A549 (cell line): ENCODE measurements at regions not wholly inside any gene's neighbourhood (a gene's known extent, or its start where the extent isn't known, plus 50 kb on each side); places are given as distances from the start of the nearest gene placed in this dataset.

Experiments used
- ATAC-seq, 2 experiments: fragments of 200-7000 bp in 1 of 2; fragments of >200 bp in 1 of 2; cut with Nextera tagmentation in 1 of 2; cut with Tn5 transposase in 1 of 2; 3 replicates each; pipeline versions ENCODE4 v1.8.0 to v1.9.1; 2018 to 2020; ENCODE audit warnings: mild to moderate bottlenecking in 1 of 2, moderate library complexity in 1 of 2
- CTCF ChIA-PET: fragments of 300-600 bp; sonication (Branson Sonifier 250); formaldehyde crosslinking; extraction: SDS; loops from one replicate; lab custom pipeline; 2021; ENCODE audit warnings: antibody characterized with exemption, inconsistent platforms; lab: Yijun Ruan, JAX
- POLR2A ChIA-PET: fragments of 350-600 bp; formaldehyde crosslinking; extraction: SDS; loops from one replicate; lab custom pipeline; 2021; ENCODE audit warnings: antibody characterized with exemption, inconsistent platforms; lab: Yijun Ruan, JAX
- DNase-seq, 2 experiments: peaks; one replicate each; pipeline versions ENCODE4 v3.0.0 to v3.0.0-alpha.2; 2011 to 2016; ENCODE audit warnings: low read depth in 1 of 2, low spot score in 1 of 2
- FAIRE-seq: peaks from 2 replicates; lab custom pipeline; 2011; peaks lifted over from hg19 to GRCh38; lab: Jason Lieb, UNC
- H3K27ac ChIP-seq, 2 experiments: fragments of >200 bp; sonication (Bioruptor Twin); formaldehyde crosslinking; 3 replicates each; pipeline ENCODE4 v1.5.1; 2016 to 2017
- H3K4me1 ChIP-seq: fragments of >200 bp; sonication (Bioruptor Twin); formaldehyde crosslinking; 3 replicates; pipeline ENCODE4 v1.6.1; 2016
- H3K4me2 ChIP-seq: fragments of >200 bp; sonication (Bioruptor Twin); formaldehyde crosslinking; 3 replicates; pipeline ENCODE4 v1.6.1; 2016
- H3K4me3 ChIP-seq: fragments of >200 bp; sonication (Bioruptor Twin); formaldehyde crosslinking; 3 replicates; pipeline ENCODE4 v1.5.1; 2016
- H3K9me3 ChIP-seq: fragments of >200 bp; sonication (Bioruptor Twin); formaldehyde crosslinking; 3 replicates; pipeline ENCODE4 v1.6.1; 2016
- ATOH8 ChIP-seq: fragments of 250-450 bp; sonication (Bioruptor Pico); IDR thresholded peaks from 2 replicates; pipeline ENCODE4 v1.5.0; 2020; ENCODE audit warnings: low read depth, mild to moderate bottlenecking, moderate library complexity
- CTCF ChIP-seq: fragments of >200 bp; sonication (Bioruptor Twin); formaldehyde crosslinking; IDR thresholded peaks from 3 replicates; pipeline ENCODE4 v1.5.1; 2016
- FOXS1 ChIP-seq: fragments of 250-450 bp; sonication (Bioruptor Pico); IDR thresholded peaks from 2 replicates; pipeline ENCODE4 v1.5.0; 2020; ENCODE audit warnings: mild to moderate bottlenecking, moderate library complexity
- HEYL ChIP-seq: fragments of 250-450 bp; sonication (Bioruptor Pico); IDR thresholded peaks from 2 replicates; pipeline ENCODE4 v1.8.0; 2021; ENCODE audit warnings: mild to moderate bottlenecking, moderate library complexity
- HOXB5 ChIP-seq: fragments of 250-450 bp; sonication (Bioruptor Pico); IDR thresholded peaks from 2 replicates; pipeline ENCODE4 v1.5.0; 2020; ENCODE audit warnings: mild to moderate bottlenecking, moderate library complexity
- KDM1A ChIP-seq: fragments of 200-600 bp; sonication (generic); IDR thresholded peaks from 2 replicates; pipeline ENCODE4 v1.6.1; 2016; ENCODE audit warnings: low read depth, mild to moderate bottlenecking
- NPAS2 ChIP-seq: fragments of 250-450 bp; sonication (Bioruptor Pico); IDR thresholded peaks from 2 replicates; pipeline ENCODE4 v1.8.0; 2022; ENCODE audit warnings: mild to moderate bottlenecking, moderate library complexity, borderline replicate concordance
- RAD21 ChIP-seq, 2 experiments: fragments of >200 bp in 1 of 2; sonication (Bioruptor Twin) in 1 of 2; formaldehyde crosslinking in 1 of 2; IDR thresholded peaks in 1 of 2; conservative IDR thresholded peaks in 1 of 2; 2 replicates in 1 of 2; 3 replicates in 1 of 2; pipeline ENCODE4 v1.6.1; 2012 to 2018; ENCODE audit warnings: inconsistent platforms in 1 of 2
- RFX5 ChIP-seq: fragments of 450-650 bp; IDR thresholded peaks from 2 replicates; pipeline ENCODE4 v1.7.1; 2014; ENCODE audit warnings: antibody characterized with exemption, mild to moderate bottlenecking, moderate library complexity
- RNF2 ChIP-seq: fragments of 200-600 bp; sonication (generic); IDR thresholded peaks from 2 replicates; pipeline ENCODE4 v1.6.1; 2016; ENCODE audit warnings: low read depth, mild to moderate bottlenecking, antibody characterized with exemption, moderate library complexity, borderline replicate concordance
- SMC3 ChIP-seq: fragments of >200 bp; sonication (Bioruptor Twin); formaldehyde crosslinking; IDR thresholded peaks from 3 replicates; pipeline ENCODE4 v1.6.1; 2018; ENCODE audit warnings: inconsistent platforms
- ZC3H11A ChIP-seq: fragments of 450-650 bp; IDR thresholded peaks from 2 replicates; pipeline ENCODE4 v1.6.1; 2014; ENCODE audit warnings: antibody characterized with exemption, mild to moderate bottlenecking
- WGBS: methylation state at CpG from one replicate; pipeline ENCODE4 v1.1.6; 2017; ENCODE audit errors: missing lambda C conversion rate; 5-methylcytosine and 5-hydroxymethylcytosine counted together
- TF ChIP-seq, protein P1 (sequence below): fragments of 200-600 bp; sonication (generic); IDR thresholded peaks from 2 replicates; pipeline ENCODE4 v1.6.1; 2016; ENCODE audit warnings: antibody characterized with exemption, mild to moderate bottlenecking, moderate library complexity

DNA sequence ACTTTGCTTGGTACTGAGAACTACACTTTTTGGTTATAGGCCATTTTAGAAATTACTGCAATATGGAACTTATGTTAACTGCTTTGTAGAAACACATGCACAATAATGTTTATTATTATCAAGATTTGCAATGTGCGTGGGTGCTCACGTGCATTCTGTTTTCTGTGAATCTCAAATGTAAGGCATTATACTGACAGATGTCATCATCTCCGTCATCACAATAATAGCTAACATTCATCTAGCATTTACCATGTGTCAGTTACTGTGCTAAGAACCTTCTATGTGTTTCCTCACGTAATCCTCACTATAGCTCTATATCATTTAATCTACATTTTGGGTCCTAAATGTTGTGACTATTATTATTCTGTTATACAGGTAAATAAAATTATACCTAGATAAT lies 1214.8 kb upstream of the ADGRL4 start:
- CTCF ChIA-PET = no interaction called here
- Histone ChIP-seq H3K27ac (no peak overlapping the region), H3K4me2 (no peak overlapping the region), H3K9me3 (no peaks in the 10 kb centered on the region), H3K4me3 (no peak overlapping the region), H3K4me1 (no peaks in the 10 kb centered on the region)
- DNase-seq (no peak), FAIRE-seq (no peak), ATAC-seq (no peak)
- TF ChIP-seq CTCF = no peak
- TF ChIP-seq ATOH8 = no peak
- TF ChIP-seq RFX5 = no peak
- TF ChIP-seq NPAS2 (CRISPR knock-in tag) = no peak
- TF ChIP-seq, protein P1, sequence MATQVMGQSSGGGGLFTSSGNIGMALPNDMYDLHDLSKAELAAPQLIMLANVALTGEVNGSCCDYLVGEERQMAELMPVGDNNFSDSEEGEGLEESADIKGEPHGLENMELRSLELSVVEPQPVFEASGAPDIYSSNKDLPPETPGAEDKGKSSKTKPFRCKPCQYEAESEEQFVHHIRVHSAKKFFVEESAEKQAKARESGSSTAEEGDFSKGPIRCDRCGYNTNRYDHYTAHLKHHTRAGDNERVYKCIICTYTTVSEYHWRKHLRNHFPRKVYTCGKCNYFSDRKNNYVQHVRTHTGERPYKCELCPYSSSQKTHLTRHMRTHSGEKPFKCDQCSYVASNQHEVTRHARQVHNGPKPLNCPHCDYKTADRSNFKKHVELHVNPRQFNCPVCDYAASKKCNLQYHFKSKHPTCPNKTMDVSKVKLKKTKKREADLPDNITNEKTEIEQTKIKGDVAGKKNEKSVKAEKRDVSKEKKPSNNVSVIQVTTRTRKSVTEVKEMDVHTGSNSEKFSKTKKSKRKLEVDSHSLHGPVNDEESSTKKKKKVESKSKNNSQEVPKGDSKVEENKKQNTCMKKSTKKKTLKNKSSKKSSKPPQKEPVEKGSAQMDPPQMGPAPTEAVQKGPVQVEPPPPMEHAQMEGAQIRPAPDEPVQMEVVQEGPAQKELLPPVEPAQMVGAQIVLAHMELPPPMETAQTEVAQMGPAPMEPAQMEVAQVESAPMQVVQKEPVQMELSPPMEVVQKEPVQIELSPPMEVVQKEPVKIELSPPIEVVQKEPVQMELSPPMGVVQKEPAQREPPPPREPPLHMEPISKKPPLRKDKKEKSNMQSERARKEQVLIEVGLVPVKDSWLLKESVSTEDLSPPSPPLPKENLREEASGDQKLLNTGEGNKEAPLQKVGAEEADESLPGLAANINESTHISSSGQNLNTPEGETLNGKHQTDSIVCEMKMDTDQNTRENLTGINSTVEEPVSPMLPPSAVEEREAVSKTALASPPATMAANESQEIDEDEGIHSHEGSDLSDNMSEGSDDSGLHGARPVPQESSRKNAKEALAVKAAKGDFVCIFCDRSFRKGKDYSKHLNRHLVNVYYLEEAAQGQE = no peak
- no peak for TF ChIP-seq HOXB5 (CRISPR knock-in tag)
- no peak for TF ChIP-seq RNF2
- TF ChIP-seq FOXS1 = no peak
- TF ChIP-seq ZC3H11A = no peak
- no peak for TF ChIP-seq HEYL (CRISPR knock-in tag)
- 75% methylated on average over 4 of the region's 4 CpGs for WGBS
- POLR2A ChIA-PET = no interaction called here

GRCh38 chr1:80218112-80218511 lies 1211.6 kb upstream of the ADGRL4 start:
- no peaks in the 10 kb centered on the region for H3K9me3 ChIP-seq
- ChIA-PET CTCF (no interaction called here), POLR2A (no interaction called here)
- H3K4me1 ChIP-seq = no peaks in the 10 kb centered on the region
- H3K4me3 ChIP-seq = no peak overlapping the region
- WGBS = 0% methylated on average over 2 of the region's 2 CpGs
- TF ChIP-seq, protein P1 = no peak
- no peak for TF ChIP-seq KDM1A
- TF ChIP-seq RAD21 (conservative IDR thresholded peaks at IDR 0.05 in 1 of 2, IDR thresholded peaks at IDR 0.05 in 1 of 2) = peak; percentile 35 to 42; a peak in 3 of 5 replicates
- TF ChIP-seq SMC3 = peak; percentile 38; the same call in 2 of the 3 replicates
- peak; percentile 47; the same call in 2 of the 3 replicates for TF ChIP-seq CTCF
- DNase-seq (peak in 1 of 2 experiments; percentile 45), ATAC-seq (peak; percentile 73 to 86; a peak in 5 of 6 replicates), FAIRE-seq (no peak)
- no peak overlapping the region for H3K27ac ChIP-seq
- no peak overlapping the region for H3K4me2 ChIP-seq
